ENCODE measurements at regions not wholly inside any gene's neighbourhood (a gene's known extent, or its start where the extent isn't known, plus 50 kb on each side); places are given as distances from the start of the nearest gene placed in this dataset.

DNA sequence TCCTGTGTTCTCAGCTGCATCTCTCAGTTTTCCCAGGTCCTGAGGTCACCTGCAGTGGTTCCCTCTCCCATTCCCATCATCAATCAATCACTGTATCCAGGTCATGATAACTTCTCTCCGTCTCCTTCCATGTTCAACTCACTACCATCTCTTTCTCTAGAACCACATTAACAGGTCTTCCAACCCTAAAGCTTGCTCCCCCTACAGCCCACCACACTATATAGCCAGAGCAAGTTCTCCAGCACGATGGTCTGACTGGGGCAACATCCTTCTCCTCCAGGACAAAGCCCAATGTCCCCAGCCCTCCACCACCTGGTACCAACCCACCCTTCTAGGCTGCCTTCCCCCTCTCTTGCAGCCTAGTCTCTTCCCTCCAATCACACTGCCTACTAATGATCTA lies 241.6 kb downstream of the CDK5RAP2 start:
- Mint-ChIP-seq H3K27ac (no peak overlapping the region), H3K36me3 (no peaks in the 10 kb centered on the region), H3K27me3 (peaks cover 8% of the 10 kb centered on the region), H3K4me1 (peaks cover 0 to 1% (median 0%) of the 10 kb centered on the region in 3 donors), H3K4me3 (no peak overlapping the region), H3K9me3 (peaks cover 0 to 1% (median 0%) of the 10 kb centered on the region in 3 donors)

GRCh38 chr9:120337131-120337530 lies 242.8 kb downstream of the CDK5RAP2 start:
- Mint-ChIP-seq H3K4me3 (no peak overlapping the region), H3K27ac (no peak overlapping the region), H3K4me1 (peaks cover 0 to 1% (median 0%) of the 10 kb centered on the region in 3 donors), H3K9me3 (peaks cover 0 to 1% (median 0%) of the 10 kb centered on the region in 3 donors), H3K27me3 (peaks cover 9% of the 10 kb centered on the region), H3K36me3 (no peaks in the 10 kb centered on the region)

DNA sequence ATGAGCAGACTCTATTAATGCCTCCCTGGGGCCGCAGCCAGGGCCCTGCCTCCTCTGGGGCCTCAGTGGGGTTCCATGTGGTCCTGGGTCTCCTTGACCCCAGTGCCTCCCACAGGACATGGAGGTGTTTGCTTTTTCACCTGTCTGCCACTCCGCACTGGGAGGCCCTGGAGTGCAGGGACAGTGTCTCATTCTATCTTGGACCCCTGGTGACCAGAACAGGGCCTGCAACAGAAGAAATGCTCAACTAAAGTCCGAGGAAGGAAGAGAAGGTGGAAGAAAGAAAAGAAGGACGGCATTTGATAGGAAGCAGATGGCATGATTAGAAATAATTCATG lies 243.2 kb downstream of the CDK5RAP2 start:
- peaks cover 0 to 1% (median 0%) of the 10 kb centered on the region in 3 donors for H3K9me3 Mint-ChIP-seq
- H3K36me3 Mint-ChIP-seq, result no peaks in the 10 kb centered on the region
- H3K4me1 Mint-ChIP-seq, result peaks cover 0 to 1% (median 0%) of the 10 kb centered on the region in 3 donors
- peaks cover 8% of the 10 kb centered on the region for H3K27me3 Mint-ChIP-seq
- H3K27ac Mint-ChIP-seq, result no peak overlapping the region
- H3K4me3 Mint-ChIP-seq, result no peak overlapping the region

DNA sequence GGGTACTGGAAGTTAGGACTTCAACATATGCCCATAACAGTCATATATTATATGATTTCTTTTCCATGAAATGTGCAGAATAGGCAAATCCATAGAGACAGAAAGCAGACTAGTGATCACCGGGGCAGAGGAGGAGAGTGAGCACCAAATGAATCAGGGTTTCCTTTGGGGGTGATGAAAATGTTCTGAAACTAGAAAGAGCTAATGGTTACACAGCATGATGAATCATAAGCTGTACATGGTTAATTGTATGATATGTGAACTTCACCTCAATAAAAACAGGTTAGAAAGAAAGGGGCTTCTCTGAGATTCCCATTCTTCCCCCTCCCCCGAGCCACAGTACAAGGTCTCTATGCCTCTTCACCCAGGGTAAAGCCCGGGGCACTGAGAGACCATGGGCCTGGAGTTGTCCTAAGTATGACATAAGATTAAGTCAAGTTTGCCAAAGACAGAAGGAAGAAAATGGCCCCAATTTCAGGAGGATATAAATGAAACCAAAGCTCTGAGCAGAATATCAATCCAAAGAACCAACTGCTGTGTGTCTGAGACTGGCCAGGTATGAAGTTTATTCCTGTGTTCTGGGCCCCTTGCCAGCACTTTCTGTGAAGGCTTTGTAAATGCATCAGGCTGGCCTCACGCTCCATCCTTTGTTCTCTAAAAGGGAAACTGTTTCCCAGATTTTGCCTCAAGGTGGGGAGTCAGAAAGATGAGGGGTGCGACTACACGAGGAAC lies 243.8 kb downstream of the CDK5RAP2 start:
- no peak overlapping the region for H3K4me3 Mint-ChIP-seq
- peaks cover 0 to 1% (median 0%) of the 10 kb centered on the region in 3 donors for H3K9me3 Mint-ChIP-seq

GRCh38 chr9:120331913-120332312 lies 248.1 kb downstream of the CDK5RAP2 start:
- H3K27me3 Mint-ChIP-seq, result peaks cover 6% of the 10 kb centered on the region
- no peak overlapping the region for H3K4me3 Mint-ChIP-seq
- peaks cover 0 to 5% (median 1%) of the 10 kb centered on the region in 3 donors for H3K9me3 Mint-ChIP-seq
- peaks cover 0 to 2% (median 1%) of the 10 kb centered on the region in 3 donors for H3K4me1 Mint-ChIP-seq
- no peaks in the 10 kb centered on the region for H3K36me3 Mint-ChIP-seq
- H3K27ac Mint-ChIP-seq, result no peak overlapping the region

More for the DNA sequence above, 243.8 kb downstream of the CDK5RAP2 start:
- Mint-ChIP-seq H3K27me3 (peaks cover 8% of the 10 kb centered on the region), H3K27ac (no peak overlapping the region), H3K36me3 (no peaks in the 10 kb centered on the region), H3K4me1 (peaks cover 0 to 1% (median 0%) of the 10 kb centered on the region in 3 donors)

DNA sequence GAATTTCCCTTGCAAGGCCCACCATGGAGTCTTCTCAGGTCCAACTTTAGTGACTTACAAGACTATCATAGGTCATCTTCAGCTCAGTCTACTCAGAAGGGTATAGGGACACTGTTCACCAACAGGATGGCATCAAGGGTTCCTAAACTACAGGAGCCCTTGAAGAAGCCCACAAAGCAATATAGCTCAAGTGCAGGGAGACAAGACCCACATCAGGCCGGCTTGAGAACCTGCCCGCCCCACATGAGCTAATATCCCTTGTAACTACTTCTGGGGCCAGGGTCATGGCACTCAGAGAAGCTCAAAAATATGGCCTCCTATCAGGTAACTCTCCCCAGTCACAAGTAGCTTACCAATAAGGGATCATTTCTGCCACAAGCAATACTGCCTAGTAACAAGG lies 249.9 kb downstream of the CDK5RAP2 start:
- Mint-ChIP-seq H3K9me3 (peaks cover 0 to 5% (median 5%) of the 10 kb centered on the region in 3 donors), H3K4me1 (peaks cover 0 to 6% (median 1%) of the 10 kb centered on the region in 3 donors), H3K36me3 (no peaks in the 10 kb centered on the region), H3K4me3 (no peak overlapping the region), H3K27ac (no peak overlapping the region), H3K27me3 (peaks cover 10% of the 10 kb centered on the region)

- peaks cover 8% of the 10 kb centered on the region for H3K27me3 Mint-ChIP-seq
- peak overlapping the region in 1 of 3 donors; percentile 25 for H3K27ac Mint-ChIP-seq
- peaks cover 0 to 6% (median 0%) of the 10 kb centered on the region in 3 donors for H3K4me1 Mint-ChIP-seq
- H3K36me3 Mint-ChIP-seq, result peaks cover 3% of the 10 kb centered on the region
- peak overlapping the region in 1 of 4 donors; percentile 36 for H3K4me3 Mint-ChIP-seq
- peaks cover 2 to 5% (median 5%) of the 10 kb centered on the region in 3 donors for H3K9me3 Mint-ChIP-seq
Measured at GRCh38 chr9:120327322-120327721, 252.6 kb downstream of the CDK5RAP2 start.

DNA sequence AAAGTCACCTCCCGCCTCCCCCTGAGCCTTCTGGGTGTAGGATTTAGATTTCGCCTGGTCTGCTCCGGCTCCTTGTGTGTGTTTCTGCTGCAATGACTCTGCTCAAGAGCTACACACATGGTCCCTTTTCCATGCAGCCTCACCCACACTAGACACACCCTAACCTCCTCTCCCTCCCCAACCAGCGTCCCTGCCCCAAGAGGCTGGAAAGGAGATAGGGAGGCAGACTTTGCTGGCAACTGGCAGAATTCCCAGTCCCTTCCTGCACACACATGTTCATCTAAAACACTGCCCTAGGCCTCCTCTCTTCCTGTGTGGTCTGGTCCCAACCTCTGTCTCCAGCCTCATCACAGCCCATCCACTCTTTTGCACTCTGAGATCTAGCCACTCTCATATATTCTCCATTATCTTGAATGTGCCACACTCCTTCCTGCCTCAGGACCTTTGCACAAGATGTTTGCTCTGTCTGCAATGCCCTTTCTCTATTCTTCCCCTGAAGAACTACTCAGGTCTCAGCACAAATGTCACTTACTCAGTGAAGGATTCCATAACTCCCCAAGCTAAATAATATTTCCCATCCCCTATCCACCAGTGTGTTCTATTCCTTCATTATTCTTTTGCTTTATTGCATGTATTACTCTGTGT lies 253.8 kb downstream of the CDK5RAP2 start:
- no peak overlapping the region for H3K4me3 Mint-ChIP-seq
- H3K4me1 Mint-ChIP-seq, result peaks cover 0 to 6% (median 0%) of the 10 kb centered on the region in 3 donors
- no peak overlapping the region for H3K27ac Mint-ChIP-seq
- H3K9me3 Mint-ChIP-seq, result peaks cover 2 to 5% (median 5%) of the 10 kb centered on the region in 3 donors
- peaks cover 4% of the 10 kb centered on the region for H3K27me3 Mint-ChIP-seq
- H3K36me3 Mint-ChIP-seq, result peaks cover 3% of the 10 kb centered on the region

DNA sequence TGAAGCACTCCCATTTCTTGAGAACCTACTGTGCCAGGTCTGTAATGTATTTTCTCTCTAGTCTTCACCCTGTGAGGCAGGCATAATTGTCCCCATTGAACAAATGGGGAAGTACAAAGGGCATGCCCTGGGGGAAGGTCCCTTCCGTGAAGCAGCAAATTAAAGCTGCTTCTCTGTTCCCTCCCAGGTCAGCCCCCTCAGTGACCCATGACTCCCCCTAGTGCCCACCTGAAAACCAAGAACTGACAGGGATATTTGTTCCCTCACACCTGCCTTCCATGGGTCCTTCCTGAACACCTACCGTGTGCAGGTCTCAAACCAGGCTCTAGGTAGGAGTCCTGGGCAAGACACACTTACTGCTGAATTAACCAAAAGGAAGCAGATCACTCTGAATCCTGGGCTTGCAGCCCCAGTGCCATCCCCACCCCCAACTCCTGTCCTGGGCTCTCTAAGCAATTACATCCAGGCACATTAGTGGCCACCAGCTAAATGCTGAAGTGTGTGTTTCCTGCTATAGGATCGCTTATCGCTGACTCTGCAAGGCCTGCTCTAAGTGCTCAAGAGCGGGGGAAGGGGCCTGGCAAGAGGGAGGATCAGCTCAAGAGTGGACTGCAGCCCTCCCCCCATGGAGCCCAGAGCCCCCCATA lies 254.8 kb downstream of the CDK5RAP2 start:
- H3K36me3 Mint-ChIP-seq, result peaks cover 3% of the 10 kb centered on the region
- H3K27me3 Mint-ChIP-seq, result peaks cover 4% of the 10 kb centered on the region
- peaks cover 0 to 6% (median 0%) of the 10 kb centered on the region in 3 donors for H3K4me1 Mint-ChIP-seq
- H3K9me3 Mint-ChIP-seq, result peaks cover 0 to 5% (median 2%) of the 10 kb centered on the region in 3 donors
- H3K27ac Mint-ChIP-seq, result peak overlapping the region in 1 of 3 donors; percentile 52
- H3K4me3 Mint-ChIP-seq, result peak overlapping the region in 1 of 4 donors; percentile 41

DNA sequence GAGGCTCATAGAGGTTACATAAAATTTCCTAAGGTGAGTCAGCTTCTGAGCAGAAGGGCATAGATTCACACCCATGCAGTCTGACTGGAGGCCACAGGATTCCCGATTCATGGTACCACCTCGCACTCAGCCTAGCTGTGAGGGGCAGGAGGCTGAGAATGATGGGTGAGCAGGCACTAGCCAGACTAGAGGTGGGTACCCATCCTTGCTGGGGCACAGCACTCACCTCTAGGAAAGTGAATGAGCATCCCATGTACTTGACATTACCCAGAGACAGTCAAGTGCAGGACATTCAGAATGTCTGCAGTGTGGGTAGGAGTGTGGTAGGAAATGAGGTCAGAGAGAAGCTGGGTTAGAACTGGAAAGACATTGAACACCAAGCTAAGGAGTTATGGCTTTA lies 255.5 kb downstream of the CDK5RAP2 start:
- H3K4me1 Mint-ChIP-seq, result peaks cover 0 to 6% (median 0%) of the 10 kb centered on the region in 3 donors
- H3K27ac Mint-ChIP-seq, result peak overlapping the region in 1 of 3 donors; percentile 52
- H3K4me3 Mint-ChIP-seq, result peak overlapping the region in 1 of 4 donors; percentile 41
- peaks cover 3% of the 10 kb centered on the region for H3K36me3 Mint-ChIP-seq
- peaks cover 0 to 5% (median 4%) of the 10 kb centered on the region in 3 donors for H3K9me3 Mint-ChIP-seq
- peaks cover 6% of the 10 kb centered on the region for H3K27me3 Mint-ChIP-seq

- Mint-ChIP-seq H3K27ac (no peak overlapping the region), H3K4me3 (no peak overlapping the region), H3K9me3 (peaks cover 3 to 8% (median 7%) of the 10 kb centered on the region in 3 donors), H3K27me3 (peaks cover 10% of the 10 kb centered on the region), H3K36me3 (peaks cover 3% of the 10 kb centered on the region), H3K4me1 (peaks cover 0 to 4% (median 0%) of the 10 kb centered on the region in 3 donors)
Measured at GRCh38 chr9:120323125-120323524, 256.8 kb downstream of the CDK5RAP2 start.

DNA sequence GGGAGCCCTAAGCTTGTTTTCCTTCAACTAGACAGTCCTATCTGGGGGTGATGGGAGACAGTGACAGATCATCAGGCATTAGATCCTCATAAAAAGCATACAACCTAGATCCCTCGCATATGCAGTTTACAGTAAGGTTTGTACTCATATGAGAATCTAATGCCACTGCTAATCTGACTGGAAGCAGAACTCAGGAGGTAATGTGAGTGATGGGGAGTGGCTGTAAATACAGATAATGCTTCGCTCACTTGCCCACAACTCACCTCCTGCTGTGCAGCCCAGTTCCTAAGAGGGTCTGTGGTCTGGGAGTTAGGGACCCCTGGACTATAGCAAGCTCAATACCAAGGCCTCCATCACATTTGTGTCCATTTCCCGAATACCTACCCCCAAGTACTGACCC lies 260.5 kb downstream of the CDK5RAP2 start:
- Mint-ChIP-seq H3K27me3 (peaks cover 11% of the 10 kb centered on the region), H3K4me1 (no peaks in the 10 kb centered on the region), H3K9me3 (peaks cover 5 to 7% (median 6%) of the 10 kb centered on the region in 3 donors), H3K27ac (no peak overlapping the region), H3K4me3 (no peak overlapping the region), H3K36me3 (no peaks in the 10 kb centered on the region)

DNA sequence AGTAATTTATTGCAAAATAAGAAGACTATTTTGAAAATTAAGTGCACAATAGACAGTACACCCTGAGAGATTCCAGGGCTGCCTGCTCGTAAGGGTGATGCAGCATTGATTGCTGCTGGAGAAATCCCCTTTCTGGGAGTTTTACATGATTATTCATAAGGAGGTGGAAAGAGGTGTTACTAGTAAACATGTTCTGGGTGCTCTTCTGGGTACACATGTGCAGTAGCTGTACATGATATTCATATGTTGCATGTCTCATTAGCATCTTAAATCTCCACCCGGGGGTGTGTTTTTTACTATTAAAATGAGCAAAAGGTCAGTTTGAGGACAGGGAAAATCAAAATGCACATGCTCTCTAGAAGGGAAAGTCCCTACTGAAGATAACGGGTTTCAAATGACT lies 264.8 kb downstream of the CDK5RAP2 start:
- Mint-ChIP-seq H3K4me1 (no peaks in the 10 kb centered on the region), H3K9me3 (peaks cover 5 to 8% (median 7%) of the 10 kb centered on the region in 3 donors), H3K27ac (no peak overlapping the region), H3K36me3 (peaks cover 2% of the 10 kb centered on the region), H3K4me3 (no peak overlapping the region), H3K27me3 (peaks cover 13% of the 10 kb centered on the region)

DNA sequence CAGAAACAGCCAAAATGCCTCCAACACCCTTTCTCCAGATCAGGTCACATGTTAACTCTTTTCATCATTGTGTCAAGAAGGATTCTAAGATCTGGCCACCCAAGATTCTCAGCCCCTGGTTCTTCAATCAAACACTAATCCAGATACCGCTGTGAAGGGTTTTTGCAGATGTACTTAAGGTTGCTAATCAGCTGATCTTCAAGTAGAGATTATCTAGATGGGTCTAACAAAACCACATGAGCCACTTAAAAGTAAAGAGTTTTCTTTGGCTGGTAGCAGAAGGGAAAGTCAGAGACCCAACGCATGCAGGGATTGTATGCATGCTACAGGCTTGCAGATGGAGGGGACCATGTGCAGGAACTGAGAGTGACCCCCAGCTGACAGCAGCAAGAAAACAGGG lies 267.9 kb downstream of the CDK5RAP2 start:
- H3K36me3 Mint-ChIP-seq, result peaks cover 2% of the 10 kb centered on the region
- peaks cover 10% of the 10 kb centered on the region for H3K27me3 Mint-ChIP-seq
- peaks cover 2 to 5% (median 2%) of the 10 kb centered on the region in 3 donors for H3K9me3 Mint-ChIP-seq
- H3K27ac Mint-ChIP-seq, result no peak overlapping the region
- H3K4me3 Mint-ChIP-seq, result no peak overlapping the region
- H3K4me1 Mint-ChIP-seq, result no peaks in the 10 kb centered on the region

GRCh38 chr9:120310035-120310434 lies 269.9 kb downstream of the CDK5RAP2 start:
- Mint-ChIP-seq H3K36me3 (peaks cover 2% of the 10 kb centered on the region), H3K27ac (no peak overlapping the region), H3K9me3 (peaks cover 2 to 5% (median 2%) of the 10 kb centered on the region in 3 donors), H3K27me3 (peaks cover 5% of the 10 kb centered on the region), H3K4me1 (no peaks in the 10 kb centered on the region), H3K4me3 (no peak overlapping the region)

All from IgD-negative memory B cell (primary cell).